ENCODE measurements at regions not wholly inside any gene's neighbourhood (a gene's known extent, or its start where the extent isn't known, plus 50 kb on each side); places are given as distances from the start of the nearest gene placed in this dataset.
"Not testable (repeated sequence)": the region's sequence is repeated elsewhere in the genome, so short reads cannot be mapped to it uniquely, and the experiment has no call there.

DNA sequence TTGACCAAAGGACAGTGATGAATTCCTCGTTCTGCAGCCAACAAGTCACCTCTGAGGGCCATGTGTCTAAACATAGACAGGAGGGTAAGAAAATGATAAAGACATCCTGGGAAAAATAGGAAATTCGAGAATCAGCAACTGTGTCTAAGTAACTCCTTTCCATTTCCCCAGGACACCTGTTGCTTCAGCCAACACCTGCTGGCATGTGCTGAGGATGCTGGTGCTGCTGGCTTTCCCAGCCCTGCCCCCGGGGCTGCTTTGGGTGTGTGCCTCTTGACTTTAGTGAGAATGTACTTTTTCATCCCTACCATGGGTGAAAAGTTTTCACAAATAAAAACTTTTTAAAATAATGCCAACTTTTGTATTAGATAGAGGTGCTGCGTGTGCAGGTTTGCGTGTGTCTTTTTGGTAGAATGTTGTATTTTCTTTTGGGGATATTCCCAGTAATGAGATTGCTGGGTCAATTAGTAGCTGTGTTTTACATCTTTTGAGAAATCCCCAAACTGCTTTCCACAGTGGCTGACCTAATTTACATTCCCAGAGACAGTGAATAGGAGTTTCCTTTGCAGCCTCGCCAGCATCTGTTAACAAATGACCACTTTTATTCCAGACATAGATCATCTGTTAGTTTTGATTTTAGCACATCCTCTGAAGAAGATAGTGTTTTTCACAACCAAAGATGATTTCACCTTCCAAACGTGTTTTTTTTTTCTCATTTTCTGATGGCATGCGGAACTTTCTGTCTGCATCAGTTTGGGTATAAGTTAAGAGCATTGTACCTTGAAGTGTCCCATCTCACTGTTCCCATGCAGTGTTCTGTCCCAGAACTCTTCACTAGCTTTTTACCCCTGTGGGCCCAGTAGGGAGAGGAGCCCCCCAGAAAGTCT, 104.2 kb upstream of the ACBD5 start:
- DNase-seq, result no peak

DNA sequence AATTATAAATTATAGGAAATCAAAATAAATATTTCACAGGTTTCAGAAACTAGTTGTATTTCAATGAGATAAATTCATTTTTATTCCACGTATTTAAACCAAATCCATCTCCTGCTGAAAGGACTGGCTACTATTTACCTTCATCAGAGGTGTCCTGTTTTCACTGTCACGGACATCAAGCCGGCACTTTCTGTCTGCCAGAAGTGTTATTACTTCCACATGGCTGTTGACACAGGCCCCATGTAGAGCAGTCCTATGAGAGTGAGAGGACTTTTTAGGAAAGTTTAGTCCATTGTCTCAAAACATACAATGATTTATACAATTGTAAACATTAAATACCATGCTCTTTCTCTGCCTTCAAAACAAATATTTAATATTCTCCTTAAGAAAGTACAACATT, 100.4 kb upstream of the ACBD5 start:
- DNase-seq, result no peak

DNA sequence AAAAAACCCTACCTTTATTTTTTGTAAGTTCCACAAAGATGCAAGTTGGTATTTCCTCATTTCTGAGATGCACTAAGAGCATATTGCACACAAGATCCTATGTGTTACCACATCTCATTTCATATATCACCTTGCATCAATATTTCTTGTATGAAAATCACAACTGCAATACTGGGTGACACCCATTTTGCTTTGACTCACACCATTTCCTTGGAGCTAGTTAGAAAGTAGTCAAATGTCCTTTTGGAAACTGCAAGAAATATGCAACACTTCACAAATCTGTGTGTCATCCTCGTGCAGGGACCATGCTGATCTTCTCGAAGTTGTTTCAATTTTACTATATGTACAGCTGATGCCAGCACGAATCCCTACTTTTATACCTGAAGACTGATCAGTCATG, 94.6 kb upstream of the ACBD5 start:
- not testable (repeated sequence) for DNase-seq

DNA sequence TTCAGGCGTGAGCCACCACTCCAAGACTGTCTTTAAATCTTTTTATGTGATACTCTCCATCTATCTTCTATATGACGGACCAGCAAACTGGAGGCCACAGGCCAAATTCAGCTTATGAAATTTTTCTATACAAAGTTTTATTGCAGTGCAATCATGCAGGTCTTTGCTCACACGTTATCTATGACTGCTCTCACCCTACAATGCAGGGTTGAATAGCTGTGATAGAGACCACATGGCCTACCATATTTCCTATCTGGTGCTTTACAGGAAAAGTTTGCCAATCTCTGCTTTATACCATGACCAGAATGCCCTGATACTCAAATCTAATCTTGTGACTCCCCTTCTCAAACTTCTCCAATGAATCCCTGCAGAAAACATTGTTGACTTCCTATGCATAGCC, 89.5 kb upstream of the ACBD5 start:
- no peak for DNase-seq

DNA sequence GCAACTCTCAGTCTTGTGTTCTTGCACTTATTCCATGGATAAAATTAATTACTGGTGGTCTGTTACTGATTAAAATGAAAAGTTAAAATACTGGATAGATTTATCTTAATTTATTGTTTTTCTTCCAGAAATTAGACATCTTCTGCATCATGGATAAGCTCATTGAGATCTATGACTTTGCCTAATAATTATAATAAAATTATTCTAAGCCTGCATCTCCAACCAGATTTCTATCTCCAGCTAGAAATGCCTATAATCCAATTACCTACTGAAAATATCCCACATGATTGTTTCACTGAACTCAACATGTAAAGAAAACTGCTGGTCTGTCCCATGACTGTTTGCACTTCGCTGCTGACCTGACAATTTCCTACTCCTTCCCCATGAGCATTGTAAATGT, 88.3 kb upstream of the ACBD5 start:
- DNase-seq, result no peak

DNA sequence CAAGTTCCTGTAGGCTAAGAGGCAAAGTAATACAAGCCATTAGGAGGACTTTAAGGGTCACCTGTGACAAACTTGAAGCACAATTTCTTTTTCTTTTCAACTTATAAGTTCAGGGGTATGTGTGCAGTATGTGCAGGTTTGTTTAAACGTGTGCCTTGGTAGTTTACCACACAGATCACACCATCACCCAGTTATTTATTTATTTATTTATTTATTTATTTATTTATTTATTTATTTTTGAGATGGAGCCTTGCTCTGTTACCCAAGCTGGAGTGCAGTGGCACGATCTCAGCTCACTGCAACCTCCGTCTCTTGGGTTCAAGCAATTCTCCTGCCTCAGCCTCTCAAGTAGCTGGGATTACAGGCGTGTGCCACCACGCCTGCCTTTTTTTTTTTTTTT, 86.2 kb upstream of the ACBD5 start:
- not testable (repeated sequence) for DNase-seq

DNA sequence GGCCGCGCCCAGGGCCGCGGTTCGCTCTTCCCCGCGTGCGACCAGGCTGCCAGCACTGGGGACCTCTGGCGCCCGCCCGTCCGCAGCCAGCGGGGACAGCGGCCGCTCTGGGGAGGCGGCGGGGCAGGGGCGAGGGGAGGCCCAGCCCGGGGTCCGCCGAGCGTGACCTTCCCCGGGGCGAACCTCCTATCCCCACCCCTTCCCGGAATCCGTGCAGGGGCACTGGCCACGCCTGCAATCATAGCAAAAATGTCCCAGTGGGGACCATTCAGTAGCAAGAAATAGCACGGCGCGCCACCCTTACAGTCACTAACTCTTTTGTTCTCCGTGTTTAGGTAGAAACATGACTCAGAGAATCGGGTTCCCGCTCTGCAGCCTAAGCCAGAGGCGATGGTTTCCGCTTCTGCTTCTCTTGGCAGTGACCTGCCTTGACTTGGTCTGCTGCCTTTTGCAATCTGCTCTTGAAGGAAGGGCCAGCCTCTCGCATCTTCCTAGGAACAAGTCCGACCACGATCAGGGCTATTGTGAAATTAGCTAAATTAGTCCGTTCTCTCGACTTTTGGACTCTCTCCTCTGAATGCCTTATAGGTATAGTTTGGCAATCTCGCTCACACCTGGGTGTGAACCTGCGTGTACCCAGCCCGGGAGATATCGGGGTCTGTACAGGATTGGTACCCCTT, 79.3 kb upstream of the ACBD5 start:
- no peak for DNase-seq

DNA sequence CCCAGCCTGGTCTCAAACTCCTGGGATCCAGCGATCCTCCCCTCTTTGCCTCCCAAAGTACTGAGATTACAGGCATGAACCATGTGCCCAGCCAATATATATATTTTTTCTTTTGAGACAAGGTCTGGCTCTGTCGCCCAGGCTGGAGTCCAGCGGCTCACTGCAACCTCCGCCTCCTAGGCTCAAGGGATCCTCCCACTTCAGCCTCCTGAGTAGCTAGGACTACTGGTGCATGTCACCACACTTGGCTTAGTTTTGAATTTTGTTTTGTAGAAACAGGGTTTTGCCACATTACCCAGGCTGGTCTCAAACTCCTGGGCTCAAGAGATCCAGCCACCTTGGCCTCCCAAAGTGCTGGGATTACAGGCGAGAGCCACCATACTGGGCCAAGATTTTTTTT, 78.5 kb upstream of the ACBD5 start:
- not testable (repeated sequence) for DNase-seq

DNA sequence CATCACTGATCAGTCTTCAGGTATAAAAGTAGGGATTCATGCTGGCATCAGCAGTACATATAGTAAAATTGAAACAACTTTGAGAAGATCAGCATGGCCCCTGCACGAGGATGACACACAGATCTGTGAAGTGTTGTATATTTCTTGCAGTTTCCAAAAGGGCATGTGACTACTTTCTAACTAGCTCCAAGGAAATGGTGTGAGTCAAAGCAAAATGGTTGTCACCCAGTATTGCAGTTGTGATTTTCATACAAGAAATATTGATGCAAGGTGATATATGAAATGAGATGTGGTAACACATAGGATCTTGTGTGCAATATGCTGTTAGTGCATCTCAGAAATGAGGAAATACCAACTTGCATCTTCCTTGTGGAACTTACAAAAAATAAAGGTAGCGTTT, 74.5 kb upstream of the ACBD5 start:
- DNase-seq, result not testable (repeated sequence)

DNA sequence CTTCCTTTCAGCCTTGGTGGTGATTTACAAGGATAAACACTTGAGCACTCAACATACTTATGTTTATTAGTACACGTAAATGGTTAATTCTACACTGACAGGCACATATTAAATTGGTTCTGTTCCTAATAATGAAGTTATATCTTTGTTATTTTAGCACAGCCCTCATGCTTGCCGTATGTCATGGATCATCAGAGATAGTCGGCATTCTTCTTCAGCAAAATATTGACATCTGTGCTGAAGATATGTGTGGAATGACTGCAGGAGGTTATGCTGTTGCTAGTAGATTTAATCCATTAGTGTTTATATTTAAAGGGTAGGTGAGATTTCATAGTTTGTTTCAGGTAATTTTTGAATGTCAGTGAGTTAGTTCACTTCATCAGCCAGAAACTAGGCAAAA, 73.0 kb upstream of the ACBD5 start:
- not testable (repeated sequence) for DNase-seq

DNA sequence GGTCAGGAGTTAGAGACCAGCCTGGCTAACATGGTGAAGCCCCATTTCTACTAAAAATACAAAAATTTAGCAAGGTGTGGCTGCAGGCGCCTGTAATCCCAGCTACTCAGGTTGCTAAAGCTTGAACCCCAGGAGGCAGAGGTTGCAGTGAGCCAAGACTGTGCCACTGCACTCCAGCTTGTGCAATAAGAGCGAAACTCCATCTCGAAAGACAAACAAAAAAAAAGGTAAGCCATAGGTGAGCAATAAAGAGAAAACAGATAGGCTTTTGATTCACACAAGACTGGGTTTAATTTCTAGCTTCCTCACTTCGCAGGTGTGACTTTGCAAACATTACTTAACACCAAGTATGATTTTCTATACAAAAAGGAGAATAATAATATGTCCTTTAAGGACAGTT, 72.3 kb upstream of the ACBD5 start:
- no peak for DNase-seq

DNA sequence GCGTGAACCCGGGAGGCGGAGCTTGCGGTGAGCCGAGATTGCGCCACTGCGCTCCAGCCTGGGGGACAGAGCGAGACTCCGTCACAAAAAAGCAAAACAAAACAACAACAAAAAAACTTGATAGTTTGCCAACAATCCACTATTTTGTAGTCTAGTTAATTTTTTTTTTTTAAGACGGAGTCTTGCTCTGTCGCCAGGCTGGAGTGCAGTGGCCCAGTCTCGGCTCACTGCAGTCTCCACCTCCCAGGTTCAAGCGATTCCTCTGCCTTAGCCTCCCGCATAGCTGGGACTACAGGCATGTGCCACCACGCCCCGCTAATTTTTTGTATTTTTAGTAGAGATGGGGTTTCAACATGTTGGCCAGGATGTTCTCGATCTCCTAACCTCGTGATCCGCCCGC, 71.2 kb upstream of the ACBD5 start:
- not testable (repeated sequence) for DNase-seq

DNA sequence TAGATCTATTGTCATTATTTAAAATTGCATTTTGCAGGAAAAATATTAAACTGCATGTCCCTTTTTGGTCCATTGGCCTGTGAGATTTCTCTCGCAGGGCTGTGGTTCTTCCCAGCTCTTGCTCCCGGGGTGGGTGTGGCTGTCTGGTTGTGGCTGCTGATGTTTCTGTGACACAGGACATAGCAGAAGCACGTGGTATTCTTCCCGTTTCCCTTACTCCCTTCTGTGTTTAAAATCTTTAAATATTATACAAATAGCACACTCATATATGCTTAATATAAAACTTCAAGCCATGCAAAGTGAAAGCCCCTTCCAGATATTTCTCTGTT, 57.9 kb upstream of the ACBD5 start:
- DNase-seq, result not testable (repeated sequence)

DNA sequence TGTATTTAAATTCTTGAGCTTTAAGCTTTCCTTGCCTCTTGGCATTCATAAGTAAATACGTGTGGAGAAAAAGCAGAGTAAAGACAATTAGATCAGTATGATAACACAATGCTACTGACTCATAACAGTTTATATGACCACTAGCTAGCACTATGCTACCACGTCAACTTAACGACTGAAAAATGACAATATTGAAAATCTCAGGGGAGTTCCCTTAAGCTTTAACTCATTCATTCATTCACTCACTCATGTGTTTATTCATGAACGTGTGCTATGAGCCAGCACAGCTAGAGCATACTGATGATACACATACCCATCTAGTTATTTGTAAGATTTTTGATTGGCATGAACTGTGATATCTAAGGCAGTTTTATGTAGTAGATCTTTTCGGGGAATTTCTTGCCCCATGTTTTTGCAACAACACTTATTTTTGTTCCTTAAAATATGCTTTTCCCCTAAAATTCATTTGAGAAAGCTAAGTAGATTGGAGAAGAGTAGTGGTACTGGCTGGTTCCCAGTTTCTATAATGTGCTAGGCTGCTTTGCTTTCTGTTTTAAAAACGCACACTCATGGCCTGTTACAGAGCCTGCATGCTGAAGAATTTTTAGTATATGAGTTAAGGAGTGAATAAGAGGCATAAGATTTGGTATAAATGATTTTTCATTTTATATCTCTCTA, 57.4 kb upstream of the ACBD5 start:
- no peak for DNase-seq

DNA sequence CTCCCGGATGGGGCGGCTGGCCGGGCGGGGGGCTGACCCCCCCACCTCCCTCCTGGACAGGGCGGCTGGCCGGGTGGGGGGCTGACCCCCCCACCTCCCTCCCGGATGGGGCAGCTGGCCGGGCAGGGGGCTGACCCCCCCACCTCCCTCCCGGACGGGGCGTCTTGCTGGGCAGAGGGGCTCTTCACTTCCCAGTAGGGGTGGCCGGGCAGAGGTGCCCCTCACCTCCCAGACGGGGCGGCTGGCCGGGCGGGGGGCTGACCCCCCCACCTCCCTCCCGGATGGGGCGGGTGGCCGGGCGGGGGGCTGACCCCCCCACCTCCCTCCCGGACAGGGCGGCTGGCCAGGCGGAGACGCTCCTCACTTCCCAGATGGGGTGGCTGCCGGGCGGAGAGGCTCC, 55.7 kb upstream of the ACBD5 start:
- not testable (repeated sequence) for DNase-seq

DNA sequence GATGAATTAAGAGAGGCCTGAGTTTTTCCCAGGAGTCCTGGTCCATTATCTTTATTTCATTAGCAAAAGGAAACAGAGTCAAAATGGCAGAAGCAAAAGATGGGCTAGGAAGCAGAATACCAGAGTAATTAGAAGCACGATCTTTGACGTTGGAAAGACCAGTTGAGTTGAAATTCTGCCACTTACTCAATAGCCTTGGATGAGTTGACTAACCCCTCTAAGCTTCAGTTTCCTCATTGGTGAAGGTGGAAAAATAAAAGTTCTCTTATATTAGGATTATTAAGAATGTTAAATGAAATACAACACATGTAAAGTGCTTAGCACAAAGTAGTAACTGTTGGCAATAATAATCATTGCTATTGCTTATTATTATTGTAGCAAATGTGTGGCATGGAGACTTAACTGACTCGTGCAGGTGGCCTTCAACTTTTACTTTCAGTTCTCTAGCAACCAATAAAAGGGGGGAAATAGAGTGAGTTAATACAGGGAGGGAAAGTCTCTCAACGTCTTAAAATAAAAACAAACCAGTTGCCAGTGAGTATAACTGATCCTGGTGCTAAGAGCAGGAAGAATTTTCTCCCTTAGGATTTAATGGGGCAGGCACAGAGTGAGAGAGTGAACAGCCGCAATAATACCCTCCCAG, 50.8 kb upstream of the ACBD5 start:
- DNase-seq, result not testable (repeated sequence)

All from NK-92 treated with Interleukin-12 subunit alpha and Interleukin-12 subunit beta, amount 100 ng/mL, for 24 hours (cell line).